22Rv1 (cell line): ENCODE measurements at regions not wholly inside any gene's neighbourhood (a gene's known extent, or its start where the extent isn't known, plus 50 kb on each side); places are given as distances from the start of the nearest gene placed in this dataset.

Experiments used
- H3K27ac ChIP-seq: fragments of 450-650 bp; 2 replicates; pipeline ENCODE4 v1.5.1; 2017
- CTCF ChIP-seq: fragments of 450-650 bp; IDR thresholded peaks from 2 replicates; pipeline ENCODE4 v1.5.1; 2017; ENCODE audit warnings: mild to moderate bottlenecking
- ZFX ChIP-seq: fragments of 450-650 bp; IDR thresholded peaks from 2 replicates; pipeline ENCODE4 v1.6.1; 2017; ENCODE audit warnings: antibody characterized with exemption, borderline replicate concordance

DNA sequence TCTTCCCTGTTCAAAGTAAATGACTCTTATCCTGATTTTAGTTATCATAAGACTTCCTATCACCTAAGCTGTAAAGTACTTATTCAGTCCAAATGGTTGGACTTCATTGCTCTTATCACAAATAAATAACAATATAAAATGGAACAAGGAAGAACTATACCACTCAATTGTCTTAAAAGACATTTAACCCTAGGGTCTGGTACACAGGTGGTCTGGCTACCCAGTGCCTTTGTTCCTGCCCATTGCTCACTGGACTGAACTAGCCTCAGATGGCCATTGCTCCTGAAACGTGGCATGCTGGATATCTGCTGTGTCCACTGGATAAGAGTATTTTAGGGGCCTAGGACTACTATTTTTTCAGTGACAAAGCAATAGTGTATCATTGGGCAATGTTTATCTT is 574.3 kb upstream of the CA10 start:
- no peak for TF ChIP-seq CTCF
- TF ChIP-seq ZFX = no peak
- no peak overlapping the region for H3K27ac ChIP-seq

GRCh38 chr17:52724578-52724977 is 566.1 kb upstream of the CA10 start:
- no peak for TF ChIP-seq CTCF
- no peak for TF ChIP-seq ZFX
- H3K27ac ChIP-seq = no peak overlapping the region

- TF ChIP-seq ZFX (no peak), CTCF (no peak)
- H3K27ac ChIP-seq = no peak overlapping the region
These were observed 563.4 kb upstream of the CA10 start for GRCh38 chr17:52721910-52722309.

- no peak for TF ChIP-seq ZFX
- no peak for TF ChIP-seq CTCF
- H3K27ac ChIP-seq = no peak overlapping the region
These were observed 551.9 kb upstream of the CA10 start for GRCh38 chr17:52710363-52710901.

DNA sequence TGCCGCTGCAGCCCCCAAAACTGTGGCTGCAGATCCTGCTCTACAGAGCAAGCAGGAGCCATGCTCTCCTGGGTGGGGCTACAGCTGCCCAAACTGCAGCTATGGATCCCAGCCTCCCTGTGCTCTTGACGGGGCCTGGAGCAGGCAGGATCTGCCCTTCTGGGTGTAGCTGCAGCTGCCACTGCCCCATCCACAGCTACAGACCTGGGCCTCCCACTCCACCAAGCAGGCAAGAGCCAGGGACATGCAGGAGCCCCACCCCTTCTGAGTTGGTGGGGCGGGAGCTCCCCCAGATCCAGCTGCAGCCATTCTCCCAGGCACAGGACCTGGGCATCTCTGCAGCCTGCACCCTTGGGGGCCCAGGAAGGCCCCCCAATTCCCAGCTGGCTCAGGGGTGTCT is 551.2 kb upstream of the CA10 start:
- no peak for TF ChIP-seq CTCF
- TF ChIP-seq ZFX = no peak
- H3K27ac ChIP-seq = no peak overlapping the region

DNA sequence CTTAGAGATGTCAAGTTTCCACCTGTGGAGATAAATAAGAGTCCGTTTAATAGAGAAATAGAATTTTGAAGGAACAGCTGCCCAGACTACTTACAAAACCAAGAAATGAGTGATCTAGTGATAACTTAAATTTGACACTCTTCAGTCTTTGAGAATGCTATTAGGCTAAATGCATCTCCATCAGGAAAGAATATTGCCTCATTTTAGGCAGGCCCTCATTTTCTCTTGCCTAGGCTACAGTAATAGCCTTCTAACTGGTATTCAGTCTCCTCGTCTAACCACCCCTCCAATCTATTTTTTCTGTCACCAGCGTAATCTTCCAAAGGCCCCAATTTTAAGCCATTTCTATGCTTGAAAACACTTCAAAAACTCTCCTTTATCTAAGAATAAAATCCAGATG is 537.8 kb upstream of the CA10 start:
- TF ChIP-seq CTCF (no peak), ZFX (no peak)
- H3K27ac ChIP-seq = no peak overlapping the region

GRCh38 chr17:52686140-52686539 is 527.6 kb upstream of the CA10 start:
- no peak overlapping the region for H3K27ac ChIP-seq
- no peak for TF ChIP-seq ZFX

DNA sequence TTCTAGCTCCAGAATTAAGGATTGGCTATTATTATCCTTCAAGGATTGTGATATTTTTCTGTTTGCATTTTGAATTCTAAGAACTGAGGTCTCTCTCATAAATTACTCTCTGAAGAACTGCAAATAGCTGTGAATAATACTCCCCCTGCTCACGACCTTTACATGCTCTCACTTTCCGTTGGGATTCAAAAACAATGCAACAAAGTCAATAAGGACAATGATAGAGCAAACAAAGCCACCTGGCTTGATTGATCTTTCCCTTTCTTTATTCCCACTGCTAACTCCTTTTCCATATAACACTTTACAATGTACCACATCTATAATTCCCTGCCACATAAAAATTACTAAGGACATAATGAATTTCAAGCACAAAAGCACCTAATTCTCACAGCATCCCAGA is 523.0 kb upstream of the CA10 start:
- TF ChIP-seq ZFX (no peak), CTCF (no peak)
- no peak overlapping the region for H3K27ac ChIP-seq
